ENCODE measurements at regions not wholly inside any gene's neighbourhood (a gene's known extent, or its start where the extent isn't known, plus 50 kb on each side); places are given as distances from the start of the nearest gene placed in this dataset.

- Histone ChIP-seq H3K4me1 (ENCODE audit: control insufficient read depth in 1 of 2, insufficient read depth in 2 of 2, low read length in 2 of 2) (peaks cover 3 to 7% of the 10 kb centered on the region in 2 experiments), H3K4me3 (ENCODE audit: low read depth, low read length) (no peak overlapping the region), H3K18ac (ENCODE audit: low read length) (no peak overlapping the region), H3K79me1 (ENCODE audit: low read length) (peaks cover 3% of the 10 kb centered on the region), H3K23ac (ENCODE audit: low read length) (no peak overlapping the region), H3K79me2 (ENCODE audit: control insufficient read depth, insufficient read depth, low read length, poor library complexity) (no peaks in the 10 kb centered on the region), H2AFZ (ENCODE audit: insufficient read depth, low read length, poor library complexity) (no peak overlapping the region), H3K14ac (ENCODE audit: low read length) (no peak overlapping the region), H2AK5ac (ENCODE audit: low read length) (no peak overlapping the region), H3K27me3 (ENCODE audit: insufficient read depth, low read length) (no peaks in the 10 kb centered on the region), H4K91ac (ENCODE audit: low read depth, low read length) (no peak overlapping the region), H3K27ac (ENCODE audit: low read depth, low read length) (no peak overlapping the region), H4K12ac (ENCODE audit: low read depth, low read length) (no peak overlapping the region), H2BK12ac (ENCODE audit: low read length) (no peak overlapping the region), H4K8ac (ENCODE audit: low read depth, low read length) (no peak overlapping the region), H3K36me3 (ENCODE audit: control insufficient read depth in 1 of 2, insufficient read depth in 2 of 2, low read length in 2 of 2) (no peaks in the 10 kb centered on the region), H3K9ac (ENCODE audit: low read length) (no peak overlapping the region), H2BK120ac (ENCODE audit: insufficient read depth, low read length, poor library complexity) (no peak overlapping the region), H3K4ac (ENCODE audit: low read depth, low read length) (no peak overlapping the region), H3K4me2 (ENCODE audit: low read length) (no peak overlapping the region), H2BK5ac (ENCODE audit: low read depth, low read length, poor library complexity) (no peak overlapping the region), H3K9me3 (ENCODE audit: insufficient read depth, low read depth, low read length) (no peaks in the 10 kb centered on the region)
- WGBS (ENCODE audit: extremely low coverage, insufficient coverage, insufficient read length): no CpG with 5 or more reads among the region's 6 CpGs
- DNase-seq: no peak
These were observed 65.1 kb upstream of the ARHGAP29 start for GRCh38 chr1:94302497-94302896.

GRCh38 chr1:94301186-94301585, 63.8 kb upstream of the ARHGAP29 start:
- Histone ChIP-seq H3K27ac (ENCODE audit: low read depth, low read length) (no peak overlapping the region), H3K79me1 (ENCODE audit: low read length) (peaks cover 3% of the 10 kb centered on the region), H4K91ac (ENCODE audit: low read depth, low read length) (no peak overlapping the region), H3K18ac (ENCODE audit: low read length) (no peak overlapping the region), H3K36me3 (ENCODE audit: control insufficient read depth in 1 of 2, insufficient read depth in 2 of 2, low read length in 2 of 2) (no peaks in the 10 kb centered on the region), H3K14ac (ENCODE audit: low read length) (no peak overlapping the region), H3K4ac (ENCODE audit: low read depth, low read length) (no peak overlapping the region), H2AFZ (ENCODE audit: insufficient read depth, low read length, poor library complexity) (no peak overlapping the region), H3K4me1 (ENCODE audit: control insufficient read depth in 1 of 2, insufficient read depth in 2 of 2, low read length in 2 of 2) (peaks cover 3 to 7% of the 10 kb centered on the region in 2 experiments), H3K4me3 (ENCODE audit: low read depth, low read length) (no peak overlapping the region), H4K12ac (ENCODE audit: low read depth, low read length) (no peak overlapping the region), H3K27me3 (ENCODE audit: insufficient read depth, low read length) (no peaks in the 10 kb centered on the region), H2AK5ac (ENCODE audit: low read length) (no peak overlapping the region), H4K8ac (ENCODE audit: low read depth, low read length) (no peak overlapping the region), H3K4me2 (ENCODE audit: low read length) (no peak overlapping the region), H2BK5ac (ENCODE audit: low read depth, low read length, poor library complexity) (no peak overlapping the region), H2BK120ac (ENCODE audit: insufficient read depth, low read length, poor library complexity) (no peak overlapping the region), H2BK12ac (ENCODE audit: low read length) (no peak overlapping the region), H3K9me3 (ENCODE audit: insufficient read depth, low read depth, low read length) (no peaks in the 10 kb centered on the region), H3K23ac (ENCODE audit: low read length) (no peak overlapping the region), H3K9ac (ENCODE audit: low read length) (no peak overlapping the region), H3K79me2 (ENCODE audit: control insufficient read depth, insufficient read depth, low read length, poor library complexity) (no peaks in the 10 kb centered on the region)
- WGBS (ENCODE audit: extremely low coverage, insufficient coverage, insufficient read length): no CpG with 5 or more reads among the region's 5 CpGs
- DNase-seq: no peak

- H2AK5ac ChIP-seq (ENCODE audit: low read length): no peak overlapping the region
- H3K4me1 ChIP-seq (ENCODE audit: control insufficient read depth in 1 of 2, insufficient read depth in 2 of 2, low read length in 2 of 2): peaks cover 3 to 7% of the 10 kb centered on the region in 2 experiments
- no peak overlapping the region for H4K91ac ChIP-seq (ENCODE audit: low read depth, low read length)
- peaks cover 3% of the 10 kb centered on the region for H3K79me1 ChIP-seq (ENCODE audit: low read length)
- H2BK12ac ChIP-seq (ENCODE audit: low read length): no peak overlapping the region
- no peaks in the 10 kb centered on the region for H3K27me3 ChIP-seq (ENCODE audit: insufficient read depth, low read length)
- no peak overlapping the region for H3K23ac ChIP-seq (ENCODE audit: low read length)
- no peak overlapping the region for H3K14ac ChIP-seq (ENCODE audit: low read length)
- no CpG with 5 or more reads among the region's 2 CpGs for WGBS (ENCODE audit: extremely low coverage, insufficient coverage, insufficient read length)
- no peak overlapping the region for H3K18ac ChIP-seq (ENCODE audit: low read length)
- no peaks in the 10 kb centered on the region for H3K9me3 ChIP-seq (ENCODE audit: insufficient read depth, low read depth, low read length)
- H3K27ac ChIP-seq (ENCODE audit: low read depth, low read length): no peak overlapping the region
- DNase-seq: no peak
- no peaks in the 10 kb centered on the region for H3K36me3 ChIP-seq (ENCODE audit: control insufficient read depth in 1 of 2, insufficient read depth in 2 of 2, low read length in 2 of 2)
- no peak overlapping the region for H2BK5ac ChIP-seq (ENCODE audit: low read depth, low read length, poor library complexity)
- H2AFZ ChIP-seq (ENCODE audit: insufficient read depth, low read length, poor library complexity): no peak overlapping the region
- H3K4me3 ChIP-seq (ENCODE audit: low read depth, low read length): no peak overlapping the region
- H4K12ac ChIP-seq (ENCODE audit: low read depth, low read length): no peak overlapping the region
- no peak overlapping the region for H3K4ac ChIP-seq (ENCODE audit: low read depth, low read length)
- no peaks in the 10 kb centered on the region for H3K79me2 ChIP-seq (ENCODE audit: control insufficient read depth, insufficient read depth, low read length, poor library complexity)
- no peak overlapping the region for H3K4me2 ChIP-seq (ENCODE audit: low read length)
- H3K9ac ChIP-seq (ENCODE audit: low read length): no peak overlapping the region
- H2BK120ac ChIP-seq (ENCODE audit: insufficient read depth, low read length, poor library complexity): no peak overlapping the region
- no peak overlapping the region for H4K8ac ChIP-seq (ENCODE audit: low read depth, low read length)
These were observed 63.3 kb upstream of the ARHGAP29 start for GRCh38 chr1:94300731-94301130.

- Histone ChIP-seq H4K91ac (ENCODE audit: low read depth, low read length) (no peak overlapping the region), H3K4me3 (ENCODE audit: low read depth, low read length) (no peak overlapping the region), H3K79me1 (ENCODE audit: low read length) (peaks cover 3% of the 10 kb centered on the region), H3K27me3 (ENCODE audit: insufficient read depth, low read length) (no peaks in the 10 kb centered on the region), H3K79me2 (ENCODE audit: control insufficient read depth, insufficient read depth, low read length, poor library complexity) (no peaks in the 10 kb centered on the region), H3K9ac (ENCODE audit: low read length) (no peak overlapping the region), H3K14ac (ENCODE audit: low read length) (no peak overlapping the region), H3K9me3 (ENCODE audit: insufficient read depth, low read depth, low read length) (no peaks in the 10 kb centered on the region), H2BK12ac (ENCODE audit: low read length) (peak overlapping the region; percentile 24), H2AFZ (ENCODE audit: insufficient read depth, low read length, poor library complexity) (no peak overlapping the region), H2AK5ac (ENCODE audit: low read length) (no peak overlapping the region), H2BK5ac (ENCODE audit: low read depth, low read length, poor library complexity) (no peak overlapping the region), H3K18ac (ENCODE audit: low read length) (no peak overlapping the region), H3K4me2 (ENCODE audit: low read length) (peak overlapping the region; percentile 1), H3K27ac (ENCODE audit: low read depth, low read length) (no peak overlapping the region), H2BK120ac (ENCODE audit: insufficient read depth, low read length, poor library complexity) (no peak overlapping the region), H3K23ac (ENCODE audit: low read length) (no peak overlapping the region), H3K4ac (ENCODE audit: low read depth, low read length) (no peak overlapping the region), H3K4me1 (ENCODE audit: control insufficient read depth in 1 of 2, insufficient read depth in 2 of 2, low read length in 2 of 2) (peaks cover 3 to 7% of the 10 kb centered on the region in 2 experiments), H4K8ac (ENCODE audit: low read depth, low read length) (no peak overlapping the region), H4K12ac (ENCODE audit: low read depth, low read length) (no peak overlapping the region), H3K36me3 (ENCODE audit: control insufficient read depth in 1 of 2, insufficient read depth in 2 of 2, low read length in 2 of 2) (no peaks in the 10 kb centered on the region)
- DNase-seq: peak; percentile 51 to 81
- WGBS (ENCODE audit: extremely low coverage, insufficient coverage, insufficient read length): 75% methylated on average over 1 of the region's 6 CpGs
These were observed 62.5 kb upstream of the ARHGAP29 start for GRCh38 chr1:94299627-94300553.
